ACC112 (cell line): ENCODE measurements at regions not wholly inside any gene's neighbourhood (a gene's known extent, or its start where the extent isn't known, plus 50 kb on each side); places are given as distances from the start of the nearest gene placed in this dataset.

Experiments used
- H2AFZ ChIP-seq: fragments of 200-600 bp; sonication (generic); one replicate; pipeline ENCODE4 v1.6.0; 2017; ENCODE audit warnings: antibody characterized with exemption, low read length; ENCODE audit not compliant: unreplicated experiment
- H3K27ac ChIP-seq: fragments of 200-600 bp; sonication (generic); 2 replicates; pipeline ENCODE4 v1.5.1; 2014; ENCODE audit warnings: low read depth, mild to moderate bottlenecking, antibody characterized with exemption, low read length, moderate library complexity
- H3K27me3 ChIP-seq: fragments of 200-600 bp; sonication (generic); 2 replicates; pipeline ENCODE4 v1.6.1; 2014; ENCODE audit warnings: mild to moderate bottlenecking, antibody characterized with exemption, low read length, moderate library complexity, mixed read lengths; ENCODE audit not compliant: insufficient read depth
- H3K36me3 ChIP-seq: fragments of 200-600 bp; sonication (generic); 2 replicates; pipeline ENCODE4 v1.6.1; 2016; ENCODE audit warnings: mild to moderate bottlenecking, antibody characterized with exemption, low read length, moderate library complexity, mixed read lengths; ENCODE audit not compliant: insufficient read depth
- H3K4me1 ChIP-seq: fragments of 200-600 bp; sonication (generic); one replicate; pipeline ENCODE4 v1.6.1; 2016; ENCODE audit warnings: low read length, mixed read lengths; ENCODE audit not compliant: insufficient read depth, unreplicated experiment, control insufficient read depth
- H3K4me3 ChIP-seq: fragments of 200-600 bp; sonication (generic); 2 replicates; pipeline ENCODE4 v1.5.1; 2014; ENCODE audit warnings: mild to moderate bottlenecking, low read depth, low read length
- H3K79me2 ChIP-seq: fragments of 200-600 bp; sonication (generic); one replicate; pipeline ENCODE4 v1.6.0; 2016; ENCODE audit warnings: low read length; ENCODE audit not compliant: control insufficient read depth, unreplicated experiment, insufficient read depth

- no peaks in the 10 kb centered on the region for H3K79me2 ChIP-seq
- no peak overlapping the region for H3K4me3 ChIP-seq
- no peaks in the 10 kb centered on the region for H3K27me3 ChIP-seq
These were observed 50.0 kb upstream of the TSC22D2 start for GRCh38 chr3:150357923-150358607.

GRCh38 chr3:150357140-150357539, 51.0 kb upstream of the TSC22D2 start:
- Histone ChIP-seq H3K27ac (no peak overlapping the region), H3K4me3 (no peak overlapping the region), H3K27me3 (no peaks in the 10 kb centered on the region), H2AFZ (no peak overlapping the region), H3K36me3 (no peaks in the 10 kb centered on the region), H3K79me2 (no peaks in the 10 kb centered on the region), H3K4me1 (peaks cover under 1% of the 10 kb centered on the region)

More at GRCh38 chr3:150357923-150358607, 50.0 kb upstream of the TSC22D2 start:
- Histone ChIP-seq H2AFZ (no peak overlapping the region), H3K27ac (no peak overlapping the region), H3K4me1 (no peaks in the 10 kb centered on the region), H3K36me3 (no peaks in the 10 kb centered on the region)

- H3K79me2 ChIP-seq, result no peaks in the 10 kb centered on the region
- no peaks in the 10 kb centered on the region for H3K27me3 ChIP-seq
- H3K36me3 ChIP-seq, result no peaks in the 10 kb centered on the region
- H3K4me3 ChIP-seq, result no peak overlapping the region
- no peak overlapping the region for H3K27ac ChIP-seq
- H2AFZ ChIP-seq, result no peak overlapping the region
- peaks cover 11% of the 10 kb centered on the region for H3K4me1 ChIP-seq
These were observed 52.5 kb upstream of the TSC22D2 start for GRCh38 chr3:150355574-150355973.

- Histone ChIP-seq H2AFZ (no peak overlapping the region), H3K27ac (no peak overlapping the region), H3K36me3 (no peaks in the 10 kb centered on the region), H3K79me2 (no peaks in the 10 kb centered on the region), H3K4me1 (peaks cover 31% of the 10 kb centered on the region), H3K4me3 (no peak overlapping the region), H3K27me3 (no peaks in the 10 kb centered on the region)
These were observed 55.2 kb upstream of the TSC22D2 start for GRCh38 chr3:150352931-150353330.

GRCh38 chr3:150351398-150351797, 56.7 kb upstream of the TSC22D2 start:
- peaks cover 44% of the 10 kb centered on the region for H3K4me1 ChIP-seq
- H3K36me3 ChIP-seq, result no peaks in the 10 kb centered on the region
- H3K27me3 ChIP-seq, result no peaks in the 10 kb centered on the region
- H3K79me2 ChIP-seq, result no peaks in the 10 kb centered on the region
- no peak overlapping the region for H3K4me3 ChIP-seq
- H2AFZ ChIP-seq, result no peak overlapping the region
- no peak overlapping the region for H3K27ac ChIP-seq

DNA sequence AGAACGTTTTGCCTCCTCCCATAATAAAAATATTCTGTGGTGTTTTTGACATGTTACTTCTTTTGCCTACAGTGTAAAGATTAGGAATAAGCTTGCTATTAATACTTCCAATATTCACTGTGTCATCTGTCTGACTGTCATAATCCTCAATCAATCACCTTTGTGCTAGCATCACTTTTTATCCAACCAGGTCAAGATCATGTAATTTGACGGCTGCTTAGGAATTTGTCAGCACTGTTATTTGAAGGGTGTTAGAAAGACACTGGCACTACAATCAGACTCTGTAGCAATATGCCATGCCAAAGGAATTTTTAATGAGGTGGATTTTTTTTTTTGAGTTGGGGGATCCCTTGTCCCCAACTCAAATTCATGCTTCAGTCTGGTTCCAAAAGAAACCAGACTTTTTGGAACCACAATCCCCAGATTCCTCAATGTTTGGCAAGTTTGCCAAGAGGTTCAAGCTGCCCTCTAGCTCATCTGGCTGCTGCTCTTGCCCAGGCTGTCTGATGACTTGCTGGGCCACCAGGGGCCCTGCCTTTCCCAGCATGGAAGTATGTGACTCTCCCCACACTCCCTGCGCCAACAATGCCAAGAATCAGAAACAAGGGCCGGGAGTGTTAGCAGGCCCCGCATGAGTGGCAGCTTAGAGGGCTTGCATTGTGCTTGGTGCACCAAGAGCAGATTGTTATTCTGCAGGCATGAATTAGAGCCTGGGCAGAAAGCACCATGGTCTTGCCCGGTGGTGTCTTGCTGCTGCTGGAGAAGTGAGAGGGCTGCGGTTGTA, 58.6 kb upstream of the TSC22D2 start:
- Histone ChIP-seq H3K27ac (no peak overlapping the region), H3K79me2 (no peaks in the 10 kb centered on the region), H3K4me1 (peaks cover 52% of the 10 kb centered on the region), H3K27me3 (no peaks in the 10 kb centered on the region), H3K4me3 (no peak overlapping the region; the same call in 1 of the 2 replicates), H2AFZ (peak overlapping the region; percentile 12), H3K36me3 (no peaks in the 10 kb centered on the region)

DNA sequence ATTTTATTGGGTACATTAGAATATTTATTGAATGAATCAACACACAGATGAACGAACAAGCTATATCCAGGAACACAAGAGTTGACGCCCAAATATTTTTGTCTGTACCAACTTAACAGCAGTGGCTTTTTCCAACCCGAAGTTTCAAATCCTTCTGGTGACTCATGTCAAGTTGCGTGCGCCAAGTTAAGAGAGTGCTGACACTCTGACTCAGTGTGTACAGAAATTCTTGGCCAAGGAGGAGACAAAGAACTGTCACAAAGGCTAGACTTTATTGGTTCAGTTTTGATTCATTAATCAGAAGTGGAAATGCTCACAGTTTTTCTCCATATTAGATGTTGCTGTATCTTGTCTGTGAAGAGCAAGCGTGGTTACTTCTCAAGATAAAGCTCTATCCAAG, 59.6 kb upstream of the TSC22D2 start:
- H3K4me1 ChIP-seq, result peaks cover 52% of the 10 kb centered on the region
- H3K4me3 ChIP-seq, result peak overlapping the region; percentile 38

DNA sequence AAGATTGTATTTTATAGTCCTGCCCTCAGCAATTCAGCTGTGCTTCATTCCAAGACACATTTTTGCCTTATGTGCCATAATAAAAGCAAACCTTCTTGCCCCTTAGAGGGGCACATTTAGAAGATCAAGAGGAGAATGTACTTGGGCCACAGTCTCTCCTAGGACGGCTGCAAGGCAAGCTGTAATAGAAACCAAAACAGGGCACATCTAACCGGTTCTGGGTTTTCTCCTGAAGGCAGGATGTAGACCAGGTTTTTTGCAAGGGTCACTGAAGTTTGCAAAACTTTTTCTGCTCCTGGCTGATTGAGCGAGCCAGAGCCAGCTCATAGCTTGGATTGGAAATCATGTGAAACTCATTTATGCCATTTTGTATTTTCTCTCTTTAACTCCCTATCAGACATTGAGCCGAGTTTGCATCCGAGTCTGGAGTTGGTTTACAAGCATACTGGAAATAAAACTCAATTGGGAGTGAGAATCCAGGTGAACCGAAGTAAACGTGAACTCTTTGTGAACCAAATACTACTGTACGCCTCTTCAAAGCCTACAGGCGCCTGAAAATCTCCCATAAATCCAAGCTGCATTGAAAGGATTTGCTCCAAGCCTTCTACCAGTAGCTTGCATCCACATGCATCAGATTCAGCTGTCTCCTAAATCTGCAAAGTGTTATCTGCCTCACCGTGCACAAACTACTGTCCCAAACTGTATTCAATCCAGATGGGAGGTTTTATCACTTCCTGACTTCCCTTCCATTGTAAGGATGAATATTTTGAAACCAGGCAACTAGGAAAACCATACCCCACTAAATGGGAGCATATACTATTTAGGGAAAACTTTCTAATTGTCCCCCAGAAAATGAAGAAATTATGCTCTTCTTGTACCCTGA, 60.9 kb upstream of the TSC22D2 start:
- Histone ChIP-seq H3K27ac (peak overlapping the region; percentile 58), H3K4me1 (peaks cover 52% of the 10 kb centered on the region), H3K79me2 (no peaks in the 10 kb centered on the region), H3K4me3 (0 out of 2 replicates have a peak overlapping the region, but pooled peaks have one; percentile 11), H3K36me3 (no peaks in the 10 kb centered on the region), H2AFZ (peak overlapping the region; percentile 15), H3K27me3 (no peaks in the 10 kb centered on the region)

More for the DNA sequence above, 59.6 kb upstream of the TSC22D2 start:
- Histone ChIP-seq H3K27me3 (no peaks in the 10 kb centered on the region), H3K27ac (peak overlapping the region; percentile 58), H3K79me2 (no peaks in the 10 kb centered on the region), H3K36me3 (no peaks in the 10 kb centered on the region), H2AFZ (no peak overlapping the region)

DNA sequence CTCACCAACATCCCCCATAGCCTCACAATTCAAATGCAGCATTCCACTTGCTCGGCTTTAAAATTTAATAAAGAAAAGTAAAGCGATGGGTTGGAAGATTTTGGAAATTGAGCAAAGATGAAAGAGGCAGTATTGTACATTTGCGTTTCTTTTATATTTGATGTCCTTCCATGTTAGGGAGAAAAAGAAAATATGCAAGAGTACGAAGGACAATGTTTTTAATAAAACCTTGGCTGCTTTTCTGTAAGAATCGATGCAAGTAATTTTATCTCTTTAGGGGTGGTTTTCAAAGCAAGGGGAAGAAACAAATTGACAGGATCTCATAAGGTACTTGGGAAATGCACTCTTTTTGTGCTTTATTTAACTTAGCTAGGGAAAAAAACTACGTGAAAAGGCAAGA, 61.8 kb upstream of the TSC22D2 start:
- H2AFZ ChIP-seq, result peak overlapping the region; percentile 19
- H3K79me2 ChIP-seq, result no peaks in the 10 kb centered on the region
- no peaks in the 10 kb centered on the region for H3K27me3 ChIP-seq
- no peak overlapping the region for H3K4me3 ChIP-seq
- H3K36me3 ChIP-seq, result no peaks in the 10 kb centered on the region
- peaks cover 43% of the 10 kb centered on the region for H3K4me1 ChIP-seq
- no peak overlapping the region for H3K27ac ChIP-seq

DNA sequence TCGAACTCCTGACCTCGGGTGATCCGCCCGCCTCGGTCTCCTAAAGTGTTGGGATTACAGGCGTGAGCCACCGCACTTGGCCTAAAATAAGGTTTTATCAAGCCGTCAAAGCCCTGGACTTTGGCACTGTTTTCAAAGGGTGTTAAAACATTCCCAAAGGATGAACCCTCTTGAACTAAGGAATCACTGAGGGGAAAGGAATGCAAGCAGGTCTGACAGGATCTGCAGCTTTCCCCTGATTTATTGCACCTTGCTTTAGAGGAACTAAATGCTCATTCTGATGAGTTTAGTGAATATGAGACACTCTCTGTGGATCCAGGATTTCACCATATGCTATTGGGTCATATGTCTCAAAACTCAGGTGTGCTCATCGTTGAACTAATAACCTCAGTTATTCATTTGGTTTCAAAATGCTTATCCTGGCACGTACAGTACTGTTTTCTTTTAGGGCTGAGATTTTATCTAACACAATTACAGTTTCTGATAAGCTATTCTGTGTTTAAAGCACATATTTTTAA, 63.0 kb upstream of the TSC22D2 start:
- Histone ChIP-seq H3K27ac (no peak overlapping the region), H3K4me1 (peaks cover 40% of the 10 kb centered on the region)

More for the DNA sequence above, 63.0 kb upstream of the TSC22D2 start:
- no peaks in the 10 kb centered on the region for H3K36me3 ChIP-seq
- no peak overlapping the region for H3K4me3 ChIP-seq
- no peaks in the 10 kb centered on the region for H3K79me2 ChIP-seq
- H2AFZ ChIP-seq, result no peak overlapping the region
- H3K27me3 ChIP-seq, result no peaks in the 10 kb centered on the region
